ENCODE measurements at regions not wholly inside any gene's neighbourhood (a gene's known extent, or its start where the extent isn't known, plus 50 kb on each side); places are given as distances from the start of the nearest gene placed in this dataset.
A peak's percentile ranks its signal among the peaks of the same experiment; 100 is the strongest.

DNA sequence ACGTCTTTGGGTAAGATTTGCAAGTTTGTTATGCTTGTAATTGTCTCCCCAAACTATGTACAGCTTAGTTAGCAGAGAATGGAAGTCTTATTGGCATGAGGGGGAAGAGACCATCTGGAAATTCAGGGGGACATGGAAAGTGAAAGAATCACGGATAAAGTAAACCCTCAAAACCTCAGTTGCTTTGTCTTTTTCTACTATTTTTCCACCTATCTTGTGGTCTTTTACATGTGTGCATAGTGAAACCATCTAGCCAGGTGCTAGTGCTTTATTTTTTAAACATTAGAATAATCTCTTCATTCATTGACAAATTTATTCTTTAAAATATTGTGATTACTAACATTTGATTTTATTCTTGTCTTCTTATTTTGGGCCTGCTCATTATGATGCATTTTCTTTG lies 441.1 kb upstream of the RORB start:
- Histone ChIP-seq H3K36me3 (ENCODE audit: insufficient read depth) (0 out of 2 replicates have a peak, but pooled peaks cover 12% of the 10 kb centered on the region), H3K27me3 (ENCODE audit: insufficient read depth) (no peaks in the 10 kb centered on the region), H3F3A (replicated peaks; ENCODE audit: low read depth) (no peaks in the 10 kb centered on the region), H3K27ac (ENCODE audit: low read depth) (no peak overlapping the region), H3K4me3 (no peak overlapping the region), H3K79me2 (replicated peaks; ENCODE audit: insufficient read depth) (no peaks in the 10 kb centered on the region), H3K4me2 (no peak overlapping the region), H3K9me2 (ENCODE audit: insufficient read depth) (no peaks in the 10 kb centered on the region), H2AFZ (no peak overlapping the region), H4K20me1 (replicated peaks; ENCODE audit: insufficient read depth) (no peaks in the 10 kb centered on the region), H3K4me1 (ENCODE audit: insufficient read depth) (no peaks in the 10 kb centered on the region)
- Mint-ChIP-seq H3K4me1 (peaks cover 11% of the 10 kb centered on the region; the same call in 2 of the 3 replicates), H3K27me3 (ENCODE audit: insufficient read depth, low read depth, poor library complexity) (no peaks in the 10 kb centered on the region), H3K36me3 (ENCODE audit: low read depth) (peaks cover 35% of the 10 kb centered on the region), H3K27ac (0 out of 2 replicates have a peak overlapping the region, but pooled peaks have one; percentile 42), H3K9me3 (peaks cover 24% of the 10 kb centered on the region), H3K4me3 (no peak overlapping the region)
- TF ChIP-seq, protein P1, sequence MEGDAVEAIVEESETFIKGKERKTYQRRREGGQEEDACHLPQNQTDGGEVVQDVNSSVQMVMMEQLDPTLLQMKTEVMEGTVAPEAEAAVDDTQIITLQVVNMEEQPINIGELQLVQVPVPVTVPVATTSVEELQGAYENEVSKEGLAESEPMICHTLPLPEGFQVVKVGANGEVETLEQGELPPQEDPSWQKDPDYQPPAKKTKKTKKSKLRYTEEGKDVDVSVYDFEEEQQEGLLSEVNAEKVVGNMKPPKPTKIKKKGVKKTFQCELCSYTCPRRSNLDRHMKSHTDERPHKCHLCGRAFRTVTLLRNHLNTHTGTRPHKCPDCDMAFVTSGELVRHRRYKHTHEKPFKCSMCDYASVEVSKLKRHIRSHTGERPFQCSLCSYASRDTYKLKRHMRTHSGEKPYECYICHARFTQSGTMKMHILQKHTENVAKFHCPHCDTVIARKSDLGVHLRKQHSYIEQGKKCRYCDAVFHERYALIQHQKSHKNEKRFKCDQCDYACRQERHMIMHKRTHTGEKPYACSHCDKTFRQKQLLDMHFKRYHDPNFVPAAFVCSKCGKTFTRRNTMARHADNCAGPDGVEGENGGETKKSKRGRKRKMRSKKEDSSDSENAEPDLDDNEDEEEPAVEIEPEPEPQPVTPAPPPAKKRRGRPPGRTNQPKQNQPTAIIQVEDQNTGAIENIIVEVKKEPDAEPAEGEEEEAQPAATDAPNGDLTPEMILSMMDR (conservative IDR thresholded peaks at IDR 0.05; ENCODE audit: low read depth in 2 of 2), result no peak
- no peak for TF ChIP-seq JUNB (IDR thresholded peaks at IDR 0.05; ENCODE audit: unreplicated experiment)
- TF ChIP-seq EZH2phosphoT487 (IDR thresholded peaks at IDR 0.05; ENCODE audit: unreplicated experiment), result no peak
- TF ChIP-seq, protein P2, sequence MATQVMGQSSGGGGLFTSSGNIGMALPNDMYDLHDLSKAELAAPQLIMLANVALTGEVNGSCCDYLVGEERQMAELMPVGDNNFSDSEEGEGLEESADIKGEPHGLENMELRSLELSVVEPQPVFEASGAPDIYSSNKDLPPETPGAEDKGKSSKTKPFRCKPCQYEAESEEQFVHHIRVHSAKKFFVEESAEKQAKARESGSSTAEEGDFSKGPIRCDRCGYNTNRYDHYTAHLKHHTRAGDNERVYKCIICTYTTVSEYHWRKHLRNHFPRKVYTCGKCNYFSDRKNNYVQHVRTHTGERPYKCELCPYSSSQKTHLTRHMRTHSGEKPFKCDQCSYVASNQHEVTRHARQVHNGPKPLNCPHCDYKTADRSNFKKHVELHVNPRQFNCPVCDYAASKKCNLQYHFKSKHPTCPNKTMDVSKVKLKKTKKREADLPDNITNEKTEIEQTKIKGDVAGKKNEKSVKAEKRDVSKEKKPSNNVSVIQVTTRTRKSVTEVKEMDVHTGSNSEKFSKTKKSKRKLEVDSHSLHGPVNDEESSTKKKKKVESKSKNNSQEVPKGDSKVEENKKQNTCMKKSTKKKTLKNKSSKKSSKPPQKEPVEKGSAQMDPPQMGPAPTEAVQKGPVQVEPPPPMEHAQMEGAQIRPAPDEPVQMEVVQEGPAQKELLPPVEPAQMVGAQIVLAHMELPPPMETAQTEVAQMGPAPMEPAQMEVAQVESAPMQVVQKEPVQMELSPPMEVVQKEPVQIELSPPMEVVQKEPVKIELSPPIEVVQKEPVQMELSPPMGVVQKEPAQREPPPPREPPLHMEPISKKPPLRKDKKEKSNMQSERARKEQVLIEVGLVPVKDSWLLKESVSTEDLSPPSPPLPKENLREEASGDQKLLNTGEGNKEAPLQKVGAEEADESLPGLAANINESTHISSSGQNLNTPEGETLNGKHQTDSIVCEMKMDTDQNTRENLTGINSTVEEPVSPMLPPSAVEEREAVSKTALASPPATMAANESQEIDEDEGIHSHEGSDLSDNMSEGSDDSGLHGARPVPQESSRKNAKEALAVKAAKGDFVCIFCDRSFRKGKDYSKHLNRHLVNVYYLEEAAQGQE (IDR thresholded peaks at IDR 0.05; ENCODE audit: unreplicated experiment), result no peak
- no peak for TF ChIP-seq EZH2 (IDR thresholded peaks at IDR 0.05; ENCODE audit: low read depth, unreplicated experiment)
- TF ChIP-seq CREB1 (CRISPR knock-in tag; IDR thresholded peaks at IDR 0.05; ENCODE audit: low read depth), result no peak
- TF ChIP-seq NANOG (IDR thresholded peaks at IDR 0.05; ENCODE audit: borderline replicate concordance), result no peak
- TF ChIP-seq ZNF331 (CRISPR knock-in tag; IDR thresholded peaks at IDR 0.05; ENCODE audit: low read depth), result no peak
- no peak for TF ChIP-seq ZNF114 (CRISPR knock-in tag; IDR thresholded peaks at IDR 0.05)
- TF ChIP-seq, protein P3, sequence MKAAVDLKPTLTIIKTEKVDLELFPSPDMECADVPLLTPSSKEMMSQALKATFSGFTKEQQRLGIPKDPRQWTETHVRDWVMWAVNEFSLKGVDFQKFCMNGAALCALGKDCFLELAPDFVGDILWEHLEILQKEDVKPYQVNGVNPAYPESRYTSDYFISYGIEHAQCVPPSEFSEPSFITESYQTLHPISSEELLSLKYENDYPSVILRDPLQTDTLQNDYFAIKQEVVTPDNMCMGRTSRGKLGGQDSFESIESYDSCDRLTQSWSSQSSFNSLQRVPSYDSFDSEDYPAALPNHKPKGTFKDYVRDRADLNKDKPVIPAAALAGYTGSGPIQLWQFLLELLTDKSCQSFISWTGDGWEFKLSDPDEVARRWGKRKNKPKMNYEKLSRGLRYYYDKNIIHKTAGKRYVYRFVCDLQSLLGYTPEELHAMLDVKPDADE (IDR thresholded peaks at IDR 0.05), result no peak
- no peak for TF ChIP-seq POLR2AphosphoS5 (IDR thresholded peaks at IDR 0.05; ENCODE audit: low read depth)
- no peak for TF ChIP-seq STAT1 (IDR thresholded peaks at IDR 0.05; ENCODE audit: unreplicated experiment)
- TF ChIP-seq, protein P4, sequence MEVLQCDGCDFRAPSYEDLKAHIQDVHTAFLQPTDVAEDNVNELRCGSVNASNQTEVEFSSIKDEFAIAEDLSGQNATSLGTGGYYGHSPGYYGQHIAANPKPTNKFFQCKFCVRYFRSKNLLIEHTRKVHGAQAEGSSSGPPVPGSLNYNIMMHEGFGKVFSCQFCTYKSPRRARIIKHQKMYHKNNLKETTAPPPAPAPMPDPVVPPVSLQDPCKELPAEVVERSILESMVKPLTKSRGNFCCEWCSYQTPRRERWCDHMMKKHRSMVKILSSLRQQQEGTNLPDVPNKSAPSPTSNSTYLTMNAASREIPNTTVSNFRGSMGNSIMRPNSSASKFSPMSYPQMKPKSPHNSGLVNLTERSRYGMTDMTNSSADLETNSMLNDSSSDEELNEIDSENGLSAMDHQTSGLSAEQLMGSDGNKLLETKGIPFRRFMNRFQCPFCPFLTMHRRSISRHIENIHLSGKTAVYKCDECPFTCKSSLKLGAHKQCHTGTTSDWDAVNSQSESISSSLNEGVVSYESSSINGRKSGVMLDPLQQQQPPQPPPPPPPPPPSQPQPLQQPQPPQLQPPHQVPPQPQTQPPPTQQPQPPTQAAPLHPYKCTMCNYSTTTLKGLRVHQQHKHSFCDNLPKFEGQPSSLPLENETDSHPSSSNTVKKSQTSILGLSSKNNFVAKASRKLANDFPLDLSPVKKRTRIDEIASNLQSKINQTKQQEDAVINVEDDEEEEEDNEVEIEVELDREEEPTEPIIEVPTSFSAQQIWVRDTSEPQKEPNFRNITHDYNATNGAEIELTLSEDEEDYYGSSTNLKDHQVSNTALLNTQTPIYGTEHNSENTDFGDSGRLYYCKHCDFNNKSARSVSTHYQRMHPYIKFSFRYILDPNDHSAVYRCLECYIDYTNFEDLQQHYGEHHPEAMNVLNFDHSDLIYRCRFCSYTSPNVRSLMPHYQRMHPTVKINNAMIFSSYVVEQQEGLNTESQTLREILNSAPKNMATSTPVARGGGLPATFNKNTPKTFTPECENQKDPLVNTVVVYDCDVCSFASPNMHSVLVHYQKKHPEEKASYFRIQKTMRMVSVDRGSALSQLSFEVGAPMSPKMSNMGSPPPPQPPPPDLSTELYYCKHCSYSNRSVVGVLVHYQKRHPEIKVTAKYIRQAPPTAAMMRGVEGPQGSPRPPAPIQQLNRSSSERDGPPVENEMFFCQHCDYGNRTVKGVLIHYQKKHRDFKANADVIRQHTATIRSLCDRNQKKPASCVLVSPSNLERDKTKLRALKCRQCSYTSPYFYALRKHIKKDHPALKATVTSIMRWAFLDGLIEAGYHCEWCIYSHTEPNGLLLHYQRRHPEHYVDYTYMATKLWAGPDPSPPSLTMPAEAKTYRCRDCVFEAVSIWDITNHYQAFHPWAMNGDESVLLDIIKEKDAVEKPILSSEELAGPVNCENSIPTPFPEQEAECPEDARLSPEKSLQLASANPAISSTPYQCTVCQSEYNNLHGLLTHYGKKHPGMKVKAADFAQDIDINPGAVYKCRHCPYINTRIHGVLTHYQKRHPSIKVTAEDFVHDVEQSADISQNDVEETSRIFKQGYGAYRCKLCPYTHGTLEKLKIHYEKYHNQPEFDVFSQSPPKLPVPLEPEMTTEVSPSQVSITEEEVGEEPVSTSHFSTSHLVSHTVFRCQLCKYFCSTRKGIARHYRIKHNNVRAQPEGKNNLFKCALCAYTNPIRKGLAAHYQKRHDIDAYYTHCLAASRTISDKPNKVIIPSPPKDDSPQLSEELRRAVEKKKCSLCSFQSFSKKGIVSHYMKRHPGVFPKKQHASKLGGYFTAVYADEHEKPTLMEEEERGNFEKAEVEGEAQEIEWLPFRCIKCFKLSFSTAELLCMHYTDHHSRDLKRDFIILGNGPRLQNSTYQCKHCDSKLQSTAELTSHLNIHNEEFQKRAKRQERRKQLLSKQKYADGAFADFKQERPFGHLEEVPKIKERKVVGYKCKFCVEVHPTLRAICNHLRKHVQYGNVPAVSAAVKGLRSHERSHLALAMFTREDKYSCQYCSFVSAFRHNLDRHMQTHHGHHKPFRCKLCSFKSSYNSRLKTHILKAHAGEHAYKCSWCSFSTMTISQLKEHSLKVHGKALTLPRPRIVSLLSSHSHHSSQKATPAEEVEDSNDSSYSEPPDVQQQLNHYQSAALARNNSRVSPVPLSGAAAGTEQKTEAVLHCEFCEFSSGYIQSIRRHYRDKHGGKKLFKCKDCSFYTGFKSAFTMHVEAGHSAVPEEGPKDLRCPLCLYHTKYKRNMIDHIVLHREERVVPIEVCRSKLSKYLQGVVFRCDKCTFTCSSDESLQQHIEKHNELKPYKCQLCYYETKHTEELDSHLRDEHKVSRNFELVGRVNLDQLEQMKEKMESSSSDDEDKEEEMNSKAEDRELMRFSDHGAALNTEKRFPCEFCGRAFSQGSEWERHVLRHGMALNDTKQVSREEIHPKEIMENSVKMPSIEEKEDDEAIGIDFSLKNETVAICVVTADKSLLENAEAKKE (CRISPR knock-in tag; IDR thresholded peaks at IDR 0.05), result no peak
- DNase-seq (ENCODE audit: low spot score), result no peak
- no peak for ATAC-seq
